ENCODE measurements at regions not wholly inside any gene's neighbourhood (a gene's known extent, or its start where the extent isn't known, plus 50 kb on each side); places are given as distances from the start of the nearest gene placed in this dataset.
"Not testable (repeated sequence)": the region's sequence is repeated elsewhere in the genome, so short reads cannot be mapped to it uniquely, and the experiment has no call there.

DNA sequence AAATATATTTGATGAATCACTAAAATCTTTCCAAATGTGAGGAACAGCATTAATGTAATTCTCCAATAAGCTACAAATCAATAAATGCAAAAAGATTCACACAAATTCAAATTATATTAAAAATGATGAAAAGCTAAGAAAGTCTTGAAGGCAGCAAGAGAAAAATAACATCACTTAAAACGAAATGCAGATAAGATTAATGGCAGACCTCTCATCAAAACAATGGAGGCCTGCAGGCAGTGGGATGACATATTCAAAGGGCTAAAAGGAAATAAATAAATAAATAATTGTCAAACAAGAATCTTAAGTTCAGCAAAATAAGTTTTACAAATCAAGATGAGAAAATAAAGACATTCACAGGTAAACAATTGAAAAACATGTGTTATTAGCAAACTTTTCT is 952.1 kb downstream of the SLITRK6 start:
- no peak for DNase-seq (ENCODE audit: low spot score)

DNA sequence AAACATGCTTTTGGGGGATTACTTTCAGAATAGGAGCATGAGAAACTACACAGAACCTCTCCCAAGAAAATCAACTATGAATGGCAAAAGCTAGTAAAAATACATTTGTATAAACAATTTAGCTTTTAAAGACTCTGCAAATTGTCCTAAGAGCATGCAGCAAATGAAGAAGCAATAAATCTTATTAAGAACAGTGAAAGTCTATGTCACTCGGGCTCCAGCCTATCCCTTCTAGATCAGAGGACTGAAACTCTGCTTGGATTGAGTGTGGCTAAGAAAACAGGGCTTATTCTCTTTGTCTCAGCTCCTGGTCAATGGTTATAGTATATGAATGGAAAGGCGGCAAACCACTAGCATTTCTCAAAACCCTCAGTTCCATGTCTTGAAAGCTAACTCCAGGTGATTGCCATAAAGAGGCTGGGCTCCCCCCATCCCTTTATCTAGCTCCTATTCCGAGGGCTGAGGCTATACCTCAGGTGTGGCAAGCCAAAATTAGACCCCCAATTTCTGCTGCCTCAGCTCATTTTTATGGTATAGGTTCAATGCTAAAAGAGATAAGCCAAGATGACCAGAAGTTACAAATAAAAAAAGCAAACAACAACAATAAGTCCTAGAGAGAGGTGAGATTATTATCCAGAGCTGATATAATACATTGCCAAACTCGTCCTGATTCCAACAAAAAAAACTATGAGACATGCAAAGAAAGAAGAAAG is 953.2 kb downstream of the SLITRK6 start:
- no peak for DNase-seq (ENCODE audit: low spot score)

DNA sequence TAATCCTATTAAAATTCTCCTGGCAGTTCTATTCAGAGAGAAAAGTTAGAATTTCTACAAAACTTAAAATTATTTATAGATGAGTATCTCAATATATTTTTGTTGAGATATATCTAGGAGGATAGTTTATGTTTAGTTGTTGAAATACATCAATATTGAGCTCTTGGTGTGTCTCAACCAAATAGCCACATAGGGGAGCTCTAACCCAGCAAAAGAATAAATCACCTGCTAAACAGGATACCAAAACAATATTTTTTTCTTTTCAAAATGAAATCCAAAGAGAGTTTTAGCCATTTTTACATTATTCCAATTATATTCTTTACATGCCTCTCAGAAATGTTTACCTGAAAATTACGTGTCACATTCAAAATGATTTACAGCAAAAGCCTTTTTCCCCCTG is 954.7 kb downstream of the SLITRK6 start:
- DNase-seq (ENCODE audit: low spot score): no peak

DNA sequence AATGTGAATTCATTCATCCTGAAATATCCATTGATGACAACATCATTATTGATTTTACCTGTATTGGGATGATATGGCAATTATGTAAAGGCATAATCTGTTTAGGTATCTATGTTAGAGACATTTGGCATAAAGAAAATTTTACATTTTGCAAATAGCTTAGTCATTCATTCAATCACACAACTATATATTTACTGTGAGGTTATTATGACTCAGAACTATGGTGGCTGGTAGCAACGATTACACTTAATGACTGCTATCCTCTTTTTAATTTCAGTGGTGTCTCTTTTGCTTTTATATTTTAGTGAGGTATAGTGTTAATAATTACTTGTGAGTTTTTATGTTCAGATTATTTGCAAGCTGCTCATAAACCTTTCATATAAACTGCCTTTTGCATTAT is 955.9 kb downstream of the SLITRK6 start:
- DNase-seq (ENCODE audit: low spot score): no peak

DNA sequence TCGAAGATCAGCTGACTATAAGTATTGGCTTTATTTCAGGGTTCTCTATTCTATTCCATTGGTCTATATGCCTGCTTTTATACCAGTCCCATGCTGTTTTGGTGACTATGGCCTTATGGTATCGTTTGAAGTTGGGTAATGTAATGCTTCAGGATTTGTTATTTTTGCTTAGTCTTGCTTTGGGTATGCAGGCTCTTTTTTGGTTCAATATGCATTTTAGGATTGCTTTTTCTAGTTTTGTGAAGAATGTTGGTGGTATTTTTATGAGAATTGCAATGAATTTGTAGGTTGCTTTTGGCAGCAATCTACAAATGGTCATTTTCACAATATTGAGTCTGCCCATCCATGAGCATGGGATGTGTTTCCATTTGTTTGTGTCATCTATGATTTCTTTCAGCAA is 951.9 kb upstream of the SLITRK1 start:
- no peak for DNase-seq (ENCODE audit: low spot score)

DNA sequence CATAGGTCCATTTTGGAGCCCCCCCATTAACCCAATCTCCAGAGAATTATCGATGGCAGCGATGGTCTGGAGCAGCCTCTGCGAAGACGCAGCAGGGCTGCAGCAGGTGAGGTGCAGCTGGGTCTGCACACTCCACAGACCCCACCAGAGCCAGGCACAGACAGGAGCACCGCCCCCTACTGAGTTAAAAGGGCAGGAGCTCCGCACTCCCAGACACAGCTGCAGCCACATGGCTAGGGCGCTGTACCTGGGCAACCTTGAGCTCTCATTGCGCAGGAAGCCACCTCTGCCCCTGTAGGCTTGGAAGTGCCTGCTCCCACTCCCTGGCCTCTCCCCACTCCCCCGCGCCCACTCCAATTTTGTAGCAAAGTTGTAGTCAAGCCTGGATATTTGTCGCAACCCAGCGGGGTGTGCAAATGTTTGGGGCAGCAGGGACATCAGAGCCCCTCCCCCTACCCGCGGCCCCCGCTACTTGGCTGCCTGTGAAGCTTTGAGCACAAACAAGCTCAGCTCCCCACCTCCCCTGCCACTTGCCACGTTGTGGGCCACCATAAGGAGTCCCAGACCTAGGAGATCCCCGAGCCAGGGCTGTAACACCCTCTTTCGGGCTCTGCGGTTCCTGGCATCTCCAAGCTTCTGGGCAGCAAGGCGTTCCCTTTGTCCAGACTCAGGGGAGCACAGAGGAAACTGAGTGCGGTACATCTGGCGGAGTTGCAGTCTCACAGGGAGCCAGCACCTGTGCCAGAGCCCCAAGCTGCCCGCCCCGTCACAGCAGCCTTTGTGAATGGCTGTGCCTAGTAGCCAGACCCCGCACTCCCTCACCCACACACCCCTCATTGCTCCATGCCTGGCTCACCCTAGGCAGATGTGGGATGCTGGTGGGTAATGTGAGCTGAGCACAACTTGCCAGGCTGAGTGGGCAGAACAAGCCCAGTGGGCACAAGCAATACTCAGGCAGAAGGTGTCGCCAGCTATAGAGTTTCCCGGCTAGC is 949.7 kb upstream of the SLITRK1 start:
- DNase-seq (ENCODE audit: low spot score): no peak

DNA sequence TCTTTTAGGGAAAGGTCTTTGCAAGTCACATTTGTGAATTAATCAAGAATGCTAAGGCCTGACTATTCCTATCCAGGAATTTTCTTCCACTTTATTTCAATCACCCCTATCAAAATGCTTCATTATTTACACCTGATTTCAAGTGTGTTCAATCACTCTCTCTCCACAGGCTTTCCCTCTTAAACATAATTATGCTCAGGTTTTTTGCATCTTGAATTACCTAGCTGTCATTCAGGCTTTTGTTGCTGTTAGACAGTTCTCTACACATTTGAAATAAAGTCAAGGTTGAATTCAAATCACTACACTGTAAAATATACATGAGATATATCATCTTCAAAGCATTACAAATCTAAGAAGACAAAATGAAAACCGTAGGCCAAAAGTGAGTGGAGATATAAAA is 941.3 kb upstream of the SLITRK1 start:
- no peak for DNase-seq (ENCODE audit: low spot score)

DNA sequence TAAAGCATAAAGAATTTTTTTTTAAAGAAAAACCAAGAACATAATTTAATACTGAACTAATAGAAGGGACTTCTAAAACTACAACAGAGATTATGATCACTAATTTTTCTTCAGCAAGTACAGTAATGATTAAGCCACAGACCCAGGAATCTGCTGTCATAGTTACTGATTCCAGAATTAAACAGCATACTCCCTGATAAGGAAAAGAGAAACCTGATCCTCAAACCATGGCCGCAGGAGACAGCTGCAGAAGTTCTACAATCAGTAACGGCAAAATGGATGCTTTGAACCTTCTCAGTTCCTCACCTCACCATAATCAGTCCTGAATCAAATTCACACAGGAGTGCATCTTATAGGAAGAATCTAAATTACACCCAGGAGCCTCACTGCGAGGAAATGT is 939.0 kb upstream of the SLITRK1 start:
- DNase-seq (ENCODE audit: low spot score): no peak

DNA sequence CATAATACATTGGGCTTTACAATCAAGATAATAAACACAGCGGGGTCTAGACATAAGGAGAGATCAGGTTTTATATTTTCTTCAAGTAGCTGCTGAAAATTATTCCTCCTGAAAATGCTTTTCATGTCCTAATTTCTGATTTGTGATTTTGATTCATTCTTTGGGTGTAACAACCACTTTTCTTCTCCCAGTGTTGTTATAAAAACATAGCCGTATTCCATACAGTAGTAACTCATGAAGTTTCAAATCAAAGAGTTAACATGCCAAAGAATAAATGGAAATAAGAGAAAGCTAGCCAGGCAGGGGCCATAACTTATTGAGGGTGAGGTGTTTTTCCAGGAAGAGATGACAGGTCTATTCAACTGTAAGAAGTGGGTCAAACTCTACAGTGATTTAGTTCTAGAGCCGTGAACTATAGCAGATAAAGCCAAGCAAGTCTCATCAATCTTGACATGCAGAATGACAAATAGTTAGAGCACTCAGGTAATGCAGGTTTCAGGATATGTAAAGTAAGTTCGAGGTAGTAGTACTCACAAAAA is 934.4 kb upstream of the SLITRK1 start:
- DNase-seq (ENCODE audit: low spot score): no peak

DNA sequence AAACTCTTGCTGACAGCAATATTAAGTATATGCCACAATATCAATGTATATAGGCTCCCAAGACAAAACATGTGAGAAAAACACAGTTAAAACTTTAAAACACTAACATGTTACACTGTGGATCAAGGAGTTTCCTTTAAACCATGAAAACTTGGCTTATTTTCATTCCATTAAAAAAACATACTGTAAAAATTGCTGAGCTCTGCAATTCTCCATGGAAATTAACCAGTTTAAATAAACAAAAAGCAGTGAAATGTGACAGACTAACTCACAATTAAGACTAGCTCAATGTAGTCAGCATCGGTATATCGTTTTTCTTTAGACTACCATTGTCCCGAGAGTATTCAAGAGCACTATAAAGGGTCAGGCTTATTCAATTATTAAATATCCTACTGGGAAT is 930.5 kb upstream of the SLITRK1 start:
- no peak for DNase-seq (ENCODE audit: low spot score)

DNA sequence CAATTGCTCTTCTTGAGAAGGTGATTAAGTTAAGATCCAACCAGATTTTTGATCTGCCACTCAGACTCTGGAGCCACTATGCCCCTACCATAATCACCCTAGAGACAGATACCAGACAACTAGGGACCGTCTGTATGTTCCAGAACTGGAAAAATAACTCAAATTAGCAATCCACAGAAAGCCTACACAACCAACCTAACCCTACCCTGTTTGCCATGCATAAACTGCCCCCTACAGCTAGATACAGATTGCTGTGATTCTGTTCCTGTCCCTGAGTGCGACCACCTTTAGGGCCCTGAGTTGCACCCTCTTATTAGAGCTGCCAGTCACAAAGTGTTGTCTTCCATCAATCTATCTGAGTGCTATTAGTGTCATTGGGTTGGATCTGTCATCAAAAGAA is 929.8 kb upstream of the SLITRK1 start:
- DNase-seq (ENCODE audit: low spot score): no peak

DNA sequence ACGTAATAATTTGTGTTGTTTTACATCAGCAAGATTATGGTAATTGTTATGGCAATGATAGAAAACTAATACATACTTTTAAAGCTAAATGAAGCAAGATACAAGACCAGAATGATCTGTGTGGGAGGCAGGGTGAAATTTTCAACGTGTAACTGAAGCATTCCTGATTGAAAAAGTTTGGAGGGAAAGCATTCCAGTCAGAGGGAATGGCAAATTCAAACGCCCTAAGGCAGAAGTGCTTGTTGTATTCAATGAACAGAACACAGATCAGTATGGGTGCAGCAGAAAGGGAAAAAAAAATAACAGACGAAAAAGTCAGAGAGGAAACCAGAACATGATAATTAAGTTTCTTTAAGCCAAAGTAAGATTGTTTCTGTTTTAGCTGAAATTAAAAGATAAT is 928.5 kb upstream of the SLITRK1 start:
- DNase-seq (ENCODE audit: low spot score): no peak

DNA sequence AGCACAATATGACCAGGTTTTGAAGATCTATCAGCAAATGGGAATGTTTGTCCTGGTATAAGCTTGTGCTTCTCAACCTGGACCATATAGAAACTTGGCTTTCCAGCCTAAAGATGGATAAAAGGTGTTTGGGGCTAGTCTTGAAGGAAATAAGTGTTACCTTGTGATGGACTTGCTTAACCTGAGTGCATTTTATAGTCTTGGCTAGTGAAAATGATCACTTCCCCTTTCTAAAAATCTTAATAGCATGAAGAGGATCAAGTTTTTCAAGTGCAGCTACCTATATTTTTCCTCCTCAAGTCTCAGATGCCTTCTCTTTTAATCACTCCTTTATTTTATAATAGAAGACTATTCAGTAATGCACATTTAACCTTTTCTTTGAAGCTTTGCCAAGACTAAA is 919.8 kb upstream of the SLITRK1 start:
- no peak for DNase-seq (ENCODE audit: low spot score)

DNA sequence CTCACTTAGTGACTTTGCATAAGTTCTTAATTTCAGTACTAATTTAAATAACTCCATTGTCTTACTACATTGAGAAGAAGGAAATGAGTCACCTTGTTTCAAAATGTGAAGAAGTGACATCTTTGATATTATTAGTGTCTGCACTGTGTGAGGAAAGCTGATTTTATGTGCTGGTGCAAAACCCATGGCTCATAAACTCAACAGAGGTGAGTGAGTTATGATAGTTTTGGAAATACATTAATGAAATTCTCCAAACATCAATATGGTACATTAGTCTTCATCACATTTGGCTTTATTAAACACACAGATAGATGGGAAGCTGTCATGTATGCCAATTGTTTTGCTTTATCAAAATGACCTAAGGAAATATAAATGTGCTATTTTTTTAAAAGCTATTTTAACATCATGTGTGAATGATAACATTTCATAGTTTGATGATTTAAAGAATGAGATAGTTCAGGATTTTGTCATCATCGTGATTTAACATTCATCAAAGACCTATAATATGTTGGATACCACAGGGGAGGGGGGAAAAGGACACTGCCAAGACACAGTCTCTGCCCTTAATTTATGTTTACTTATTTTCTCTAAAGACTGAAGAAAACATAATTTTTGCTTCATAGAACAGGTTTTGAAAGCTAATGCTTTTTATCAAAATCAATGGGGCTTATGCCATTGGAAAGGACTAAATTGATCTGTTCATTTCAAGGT is 902.3 kb upstream of the SLITRK1 start:
- DNase-seq (ENCODE audit: low spot score): no peak

DNA sequence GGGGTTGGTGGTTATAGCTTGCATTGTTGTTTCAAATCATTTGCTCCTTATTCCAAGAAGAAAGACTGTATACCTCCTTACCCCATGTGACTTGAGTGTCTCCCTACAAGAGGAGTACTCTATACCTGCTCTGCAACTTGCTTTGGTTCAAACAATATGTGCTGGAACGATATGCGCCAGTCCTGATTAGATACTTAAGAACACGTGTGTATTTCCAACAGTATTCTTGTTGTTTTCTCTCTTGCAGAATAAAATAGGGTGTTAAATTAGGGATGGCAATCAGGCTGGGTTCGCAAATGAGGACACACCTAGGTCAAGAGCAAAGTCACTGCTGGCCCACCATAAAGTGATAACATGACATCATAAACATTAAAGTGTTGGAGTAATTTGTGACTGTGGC is 895.0 kb upstream of the SLITRK1 start:
- DNase-seq (ENCODE audit: low spot score): no peak

DNA sequence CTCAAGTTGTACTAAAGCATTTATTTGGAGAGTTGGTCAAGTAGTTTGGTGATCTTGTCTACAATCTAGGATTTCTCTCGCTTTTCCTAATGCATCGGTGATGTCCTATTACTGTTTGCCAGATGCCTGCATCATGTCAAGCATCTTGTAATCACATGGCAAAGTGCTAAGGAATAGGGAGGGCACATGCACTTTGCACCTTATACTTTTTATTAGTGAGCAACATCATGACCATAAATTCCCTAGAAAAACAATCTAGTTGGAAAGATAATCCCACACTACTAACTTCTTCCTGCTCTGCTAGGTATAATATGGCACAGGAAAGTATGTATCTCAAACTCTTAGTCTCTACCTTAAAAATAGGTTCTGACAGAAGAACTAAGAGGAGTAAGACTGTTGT is 894.3 kb upstream of the SLITRK1 start:
- DNase-seq (ENCODE audit: low spot score): no peak

DNA sequence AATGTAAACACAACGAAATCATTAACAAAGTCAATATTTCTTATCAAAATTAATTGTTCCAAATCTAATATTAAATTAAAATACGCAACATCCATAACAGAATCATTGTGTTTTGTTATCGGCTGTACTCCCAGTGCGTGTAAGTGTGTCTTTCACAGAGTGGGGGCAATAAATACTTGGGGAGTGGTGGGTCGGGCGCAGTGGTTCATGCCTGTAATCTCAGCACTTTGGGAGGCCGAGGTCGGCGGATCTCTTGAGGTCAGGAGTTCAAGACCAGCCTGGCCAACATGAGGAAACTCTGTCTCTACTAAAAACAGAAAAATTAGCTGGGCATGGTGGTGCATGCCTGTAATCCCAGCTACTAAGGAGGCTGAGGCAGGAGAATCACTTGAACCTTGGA is 893.6 kb upstream of the SLITRK1 start:
- not testable (repeated sequence) for DNase-seq (ENCODE audit: low spot score)

DNA sequence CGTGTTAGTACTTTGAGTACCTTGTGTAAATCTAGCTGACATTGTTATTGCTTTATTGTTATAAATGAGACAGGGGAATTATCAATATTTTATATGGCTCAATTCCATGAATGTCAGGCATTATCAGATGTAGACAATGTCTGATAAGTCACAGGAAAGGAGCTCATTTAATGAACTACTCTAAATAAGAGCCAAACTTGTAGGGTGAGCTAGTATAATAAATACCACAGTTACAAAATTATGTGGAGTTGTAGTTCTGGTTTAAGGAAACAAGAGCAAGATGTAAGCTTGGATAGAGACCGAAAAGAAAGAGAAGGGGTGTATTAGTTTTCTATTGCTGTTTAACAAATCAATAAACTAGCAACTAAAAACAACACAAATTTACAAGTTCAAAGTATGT is 891.8 kb upstream of the SLITRK1 start:
- no peak for DNase-seq (ENCODE audit: low spot score)

DNA sequence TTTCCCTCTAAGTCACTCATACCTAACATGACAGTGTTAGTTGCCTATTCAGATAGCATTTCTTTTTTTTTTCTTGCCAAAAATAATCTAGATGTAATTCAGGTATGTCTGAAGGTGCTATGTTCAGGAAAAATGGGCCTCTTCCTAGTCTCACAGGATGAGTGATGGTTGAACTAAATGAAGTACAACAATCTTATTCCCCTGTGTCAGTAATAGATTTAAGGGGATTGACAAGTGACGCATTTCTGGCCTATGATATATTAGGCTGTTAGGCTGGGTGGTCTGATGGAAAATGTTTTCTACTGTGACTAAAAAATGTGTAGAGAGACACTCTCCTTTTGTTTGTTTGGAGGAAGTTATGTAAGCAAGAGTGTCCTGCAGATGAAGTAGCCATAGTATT is 878.7 kb upstream of the SLITRK1 start:
- no peak for DNase-seq (ENCODE audit: low spot score)

DNA sequence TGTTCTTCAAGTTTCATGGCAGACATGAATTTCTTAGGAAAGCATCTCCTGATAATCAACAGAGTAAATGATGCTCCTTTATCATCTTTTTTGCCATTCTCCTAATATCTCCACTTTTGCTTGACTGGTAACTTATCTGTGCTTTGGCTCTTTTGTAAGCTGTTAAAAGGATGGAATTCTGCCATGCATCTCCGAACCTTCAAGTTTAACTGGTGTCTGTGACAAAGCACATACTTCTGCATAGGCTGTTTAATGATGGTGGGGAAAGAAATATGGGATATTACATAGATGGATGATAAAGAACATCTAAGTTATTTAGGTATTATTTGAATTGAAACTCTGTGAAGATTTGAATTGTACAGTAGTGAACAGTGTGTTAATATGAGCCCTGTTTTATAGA is 866.9 kb upstream of the SLITRK1 start:
- DNase-seq (ENCODE audit: low spot score): no peak

DNA sequence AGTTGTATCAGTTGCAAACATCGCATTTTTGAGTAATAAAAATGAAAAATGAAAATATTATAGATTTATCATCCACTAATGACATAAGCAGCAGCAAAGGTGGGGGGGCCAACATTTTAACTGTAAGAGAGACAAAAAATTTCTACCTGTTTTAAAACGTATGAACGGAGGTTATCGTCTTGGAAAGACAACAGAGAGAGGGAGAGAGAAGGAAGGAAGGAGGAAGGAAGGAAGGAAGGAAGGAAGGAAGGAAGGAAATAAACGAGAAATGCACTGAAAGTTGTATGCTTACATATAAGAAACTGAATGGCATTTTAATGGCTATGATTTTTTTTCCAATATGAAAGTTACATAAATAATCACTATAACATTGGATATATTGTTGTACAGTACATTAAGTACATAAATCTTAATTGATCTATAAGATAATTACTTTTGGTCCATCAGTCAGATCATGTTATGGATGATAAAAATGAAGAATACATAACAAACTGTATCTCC is 862.8 kb upstream of the SLITRK1 start:
- DNase-seq (ENCODE audit: low spot score): no peak

DNA sequence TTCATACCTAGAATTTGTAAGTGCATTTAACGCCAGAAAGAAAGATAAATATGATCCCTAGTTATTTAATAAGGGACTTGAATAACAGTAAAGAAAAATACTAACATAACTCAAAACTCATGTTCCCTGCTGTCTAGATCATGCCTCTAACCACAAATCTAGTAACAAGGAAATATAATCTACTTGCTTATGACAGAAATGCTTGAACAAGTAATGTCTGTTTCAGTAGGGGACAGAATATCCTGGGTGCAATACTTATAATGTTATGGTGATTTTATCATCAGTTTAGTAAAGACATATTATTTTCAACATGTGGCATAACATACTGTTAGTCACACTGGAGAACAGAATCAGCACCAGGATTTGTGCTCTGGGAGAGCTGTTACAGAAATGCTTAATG is 861.9 kb upstream of the SLITRK1 start:
- DNase-seq (ENCODE audit: low spot score): no peak
